Osteocyte (in vitro differentiated cells): ENCODE measurements at regions not wholly inside any gene's neighbourhood (a gene's known extent, or its start where the extent isn't known, plus 50 kb on each side); places are given as distances from the start of the nearest gene placed in this dataset.

Source experiments
- DNase-seq: peaks from one replicate; pipeline ENCODE4 v3.0.0; 2021; ENCODE audit warnings: mixed read lengths; ENCODE audit not compliant: unreplicated experiment; ENCODE audit errors: extremely low spot score
- H3K27ac Mint-ChIP-seq: one replicate; pipeline ENCODE4 v1.8.0; 2021; ENCODE audit warnings: mild to moderate bottlenecking, mixed read lengths; ENCODE audit not compliant: unreplicated experiment
- H3K27me3 Mint-ChIP-seq: one replicate; pipeline ENCODE4 v1.8.0; 2021; ENCODE audit warnings: mixed read lengths; ENCODE audit not compliant: unreplicated experiment
- H3K36me3 Mint-ChIP-seq: one replicate; pipeline ENCODE4 v1.8.0; 2021; ENCODE audit warnings: mixed read lengths; ENCODE audit not compliant: unreplicated experiment
- H3K4me1 Mint-ChIP-seq: one replicate; pipeline ENCODE4 v1.8.0; 2021; ENCODE audit warnings: mixed read lengths; ENCODE audit not compliant: unreplicated experiment
- H3K4me3 Mint-ChIP-seq: one replicate; pipeline ENCODE4 v1.8.0; 2021; ENCODE audit warnings: mild to moderate bottlenecking, moderate library complexity, mixed read lengths; ENCODE audit not compliant: unreplicated experiment
- H3K9me3 Mint-ChIP-seq: one replicate; pipeline ENCODE4 v1.8.0; 2021; ENCODE audit warnings: mixed read lengths; ENCODE audit not compliant: unreplicated experiment
- TF ChIP-seq, protein P1 (sequence below): fragments of 200-600 bp; sonication (generic); IDR thresholded peaks from 2 replicates; pipeline ENCODE4 v1.5.0; 2021; ENCODE audit warnings: antibody characterized with exemption, mild to moderate bottlenecking, moderate library complexity

DNA sequence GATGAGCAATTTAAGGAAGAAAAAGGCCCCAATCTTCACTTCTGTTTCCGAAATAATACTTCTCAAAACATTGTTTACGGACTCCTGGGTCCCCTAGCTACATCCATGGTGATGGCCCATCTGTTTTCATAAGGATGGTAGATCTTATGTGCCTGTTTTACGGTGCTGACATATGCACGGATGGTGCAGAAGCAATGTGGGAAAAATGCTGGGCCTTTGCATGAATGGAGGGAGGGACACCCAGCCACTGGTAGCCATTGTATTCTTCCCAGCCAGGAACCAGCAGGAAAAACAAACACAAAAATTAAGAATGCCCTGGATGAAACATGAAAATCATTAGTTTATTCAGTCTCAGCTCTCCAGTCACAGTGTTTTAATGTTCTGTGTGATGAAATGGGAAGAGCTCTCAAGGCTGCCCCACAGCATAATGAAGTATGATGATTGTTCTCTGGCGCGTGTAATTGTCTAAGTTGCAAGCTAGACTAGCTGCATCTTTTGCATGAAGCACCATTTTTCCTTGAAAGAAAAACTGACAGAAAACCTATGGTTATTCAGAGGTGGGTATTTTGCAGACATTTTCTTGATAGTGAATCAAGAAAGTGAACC is 1201.1 kb upstream of the SLC10A2 start:
- no peak overlapping the region for H3K4me3 Mint-ChIP-seq
- no peaks in the 10 kb centered on the region for H3K27me3 Mint-ChIP-seq
- TF ChIP-seq, protein P1, sequence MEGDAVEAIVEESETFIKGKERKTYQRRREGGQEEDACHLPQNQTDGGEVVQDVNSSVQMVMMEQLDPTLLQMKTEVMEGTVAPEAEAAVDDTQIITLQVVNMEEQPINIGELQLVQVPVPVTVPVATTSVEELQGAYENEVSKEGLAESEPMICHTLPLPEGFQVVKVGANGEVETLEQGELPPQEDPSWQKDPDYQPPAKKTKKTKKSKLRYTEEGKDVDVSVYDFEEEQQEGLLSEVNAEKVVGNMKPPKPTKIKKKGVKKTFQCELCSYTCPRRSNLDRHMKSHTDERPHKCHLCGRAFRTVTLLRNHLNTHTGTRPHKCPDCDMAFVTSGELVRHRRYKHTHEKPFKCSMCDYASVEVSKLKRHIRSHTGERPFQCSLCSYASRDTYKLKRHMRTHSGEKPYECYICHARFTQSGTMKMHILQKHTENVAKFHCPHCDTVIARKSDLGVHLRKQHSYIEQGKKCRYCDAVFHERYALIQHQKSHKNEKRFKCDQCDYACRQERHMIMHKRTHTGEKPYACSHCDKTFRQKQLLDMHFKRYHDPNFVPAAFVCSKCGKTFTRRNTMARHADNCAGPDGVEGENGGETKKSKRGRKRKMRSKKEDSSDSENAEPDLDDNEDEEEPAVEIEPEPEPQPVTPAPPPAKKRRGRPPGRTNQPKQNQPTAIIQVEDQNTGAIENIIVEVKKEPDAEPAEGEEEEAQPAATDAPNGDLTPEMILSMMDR: no peak
- H3K9me3 Mint-ChIP-seq: peaks cover 8% of the 10 kb centered on the region
- H3K4me1 Mint-ChIP-seq: no peaks in the 10 kb centered on the region
- DNase-seq: no peak
- no peaks in the 10 kb centered on the region for H3K36me3 Mint-ChIP-seq
- no peak overlapping the region for H3K27ac Mint-ChIP-seq

DNA sequence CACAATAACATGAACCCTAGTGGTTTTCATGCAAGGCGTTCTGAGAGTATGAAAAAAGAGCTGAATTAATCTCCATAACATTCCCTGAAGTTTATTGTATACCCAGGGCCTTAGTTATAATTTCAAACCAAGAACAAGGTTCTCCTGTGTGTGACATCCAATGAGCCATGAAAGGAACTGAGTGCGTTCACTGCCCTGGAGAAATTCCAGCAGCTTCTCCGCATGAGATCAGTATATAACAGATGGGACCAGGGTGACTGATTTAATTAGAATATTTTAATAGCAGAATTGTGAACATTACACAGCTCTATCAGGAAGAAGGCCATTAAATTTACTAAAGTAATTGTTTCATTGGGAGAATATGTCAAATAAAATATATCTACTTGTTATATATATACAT is 1190.5 kb upstream of the SLC10A2 start:
- DNase-seq: no peak
- H3K4me1 Mint-ChIP-seq: peaks cover 26% of the 10 kb centered on the region
- H3K36me3 Mint-ChIP-seq: no peaks in the 10 kb centered on the region
- H3K4me3 Mint-ChIP-seq: no peak overlapping the region
- no peaks in the 10 kb centered on the region for H3K9me3 Mint-ChIP-seq
- no peak overlapping the region for H3K27ac Mint-ChIP-seq
- H3K27me3 Mint-ChIP-seq: no peaks in the 10 kb centered on the region
- TF ChIP-seq, protein P1: no peak

DNA sequence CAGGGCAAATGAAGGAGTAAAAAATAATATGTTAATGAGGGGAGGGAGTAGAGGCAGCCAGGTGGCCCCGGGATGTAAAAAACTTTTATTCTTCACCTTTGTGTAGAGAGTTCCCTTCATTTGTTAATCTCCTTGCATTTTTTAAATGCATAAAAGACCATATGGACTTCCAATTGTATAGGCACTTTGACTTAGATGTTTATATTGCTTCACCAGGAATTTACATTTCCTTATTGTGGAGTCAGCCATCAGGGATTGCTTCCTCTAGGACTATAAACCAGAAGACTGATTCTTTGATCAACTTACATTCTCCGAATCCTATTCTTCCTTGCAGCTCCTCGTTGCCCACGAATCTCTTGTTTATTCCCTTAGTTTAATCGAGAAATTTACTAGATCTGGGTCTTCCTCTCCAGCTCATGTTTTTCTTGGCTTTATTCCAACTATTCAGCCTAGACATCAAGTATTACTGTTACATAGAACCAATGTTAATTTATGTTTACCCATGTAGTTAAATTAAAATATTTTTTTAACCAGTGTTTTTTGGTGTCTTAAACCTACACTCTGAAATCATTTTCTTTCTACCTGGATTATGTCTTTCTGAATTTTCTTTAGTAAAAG is 1187.0 kb upstream of the SLC10A2 start:
- TF ChIP-seq, protein P1: no peak
- no peak overlapping the region for H3K4me3 Mint-ChIP-seq
- peaks cover 34% of the 10 kb centered on the region for H3K4me1 Mint-ChIP-seq
- H3K27me3 Mint-ChIP-seq: no peaks in the 10 kb centered on the region
- no peak for DNase-seq
- no peaks in the 10 kb centered on the region for H3K36me3 Mint-ChIP-seq
- H3K9me3 Mint-ChIP-seq: no peaks in the 10 kb centered on the region
- no peak overlapping the region for H3K27ac Mint-ChIP-seq

DNA sequence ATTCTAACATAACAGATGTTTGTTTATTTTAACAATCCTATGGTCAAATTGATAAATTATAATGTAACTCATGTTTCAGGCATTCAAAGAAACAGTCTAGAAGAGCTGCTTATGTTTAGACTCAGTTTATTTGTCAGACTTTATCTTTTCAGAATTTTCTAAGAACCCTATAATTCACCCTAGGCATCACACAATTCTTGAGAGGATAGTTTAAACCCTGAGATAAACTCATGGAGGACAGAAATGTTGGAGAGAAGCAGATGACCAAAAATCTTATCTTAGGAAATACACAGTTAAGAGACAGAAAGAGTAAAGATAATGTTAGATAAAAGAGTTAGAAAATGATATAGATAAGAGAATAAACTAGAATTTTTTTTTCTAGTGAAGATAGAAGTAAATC is 1185.7 kb upstream of the SLC10A2 start:
- Mint-ChIP-seq H3K36me3 (no peaks in the 10 kb centered on the region), H3K27ac (no peak overlapping the region), H3K4me3 (no peak overlapping the region), H3K27me3 (no peaks in the 10 kb centered on the region), H3K9me3 (no peaks in the 10 kb centered on the region), H3K4me1 (peaks cover 34% of the 10 kb centered on the region)
- no peak for DNase-seq
- TF ChIP-seq, protein P1: no peak

DNA sequence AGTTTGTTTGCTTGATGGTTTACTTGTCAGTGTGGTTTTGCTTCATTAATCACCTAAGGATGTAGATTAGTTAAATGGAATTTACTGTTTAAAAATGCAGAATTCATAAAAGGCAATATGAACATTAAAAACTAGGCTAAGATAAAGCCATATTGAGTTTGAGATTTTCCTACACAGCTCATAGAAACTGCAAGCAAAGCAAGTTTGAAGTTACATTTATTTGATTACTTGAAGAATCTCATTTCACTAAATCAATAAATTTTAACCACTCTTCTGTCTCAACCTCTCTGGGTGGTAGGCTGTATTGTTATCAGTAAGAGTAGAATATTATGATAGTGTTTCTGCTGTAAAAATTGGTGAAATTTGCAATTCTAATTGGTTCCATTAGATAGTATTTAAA is 1180.7 kb upstream of the SLC10A2 start:
- peaks cover 10% of the 10 kb centered on the region for H3K4me1 Mint-ChIP-seq
- H3K27ac Mint-ChIP-seq: no peak overlapping the region
- no peak for DNase-seq
- H3K9me3 Mint-ChIP-seq: no peaks in the 10 kb centered on the region
- no peak overlapping the region for H3K4me3 Mint-ChIP-seq
- TF ChIP-seq, protein P1: no peak
- H3K36me3 Mint-ChIP-seq: no peaks in the 10 kb centered on the region
- H3K27me3 Mint-ChIP-seq: no peaks in the 10 kb centered on the region
